GM20000 (cell line): ENCODE measurements at regions not wholly inside any gene's neighbourhood (a gene's known extent, or its start where the extent isn't known, plus 50 kb on each side); places are given as distances from the start of the nearest gene placed in this dataset.

ENCODE experiments used
- DNase-seq: peaks from one replicate; pipeline ENCODE4 v3.0.0; 2012; ENCODE audit warnings: low spot score
- CTCF ChIP-seq: IDR thresholded peaks from 2 replicates; pipeline ENCODE4 v1.5.1; 2012; ENCODE audit warnings: mild to moderate bottlenecking, control low read depth; ENCODE audit errors: extremely low read depth, missing control alignments

- no peak for DNase-seq
- TF ChIP-seq CTCF = no peak
Observed at GRCh38 chr4:180637616-180638015, 1605.6 kb upstream of the TENM3 start.

- no peak for TF ChIP-seq CTCF
- no peak for DNase-seq
Observed at GRCh38 chr4:180640193-180640592, 1603.0 kb upstream of the TENM3 start.

GRCh38 chr4:180641495-180641894 is 1601.7 kb upstream of the TENM3 start:
- no peak for TF ChIP-seq CTCF
- no peak for DNase-seq

GRCh38 chr4:180642732-180643131 is 1600.5 kb upstream of the TENM3 start:
- DNase-seq = no peak

GRCh38 chr4:180650273-180650672 is 1592.9 kb upstream of the TENM3 start:
- TF ChIP-seq CTCF = no peak
- DNase-seq = no peak

More at GRCh38 chr4:180642732-180643131, 1600.5 kb upstream of the TENM3 start:
- no peak for TF ChIP-seq CTCF

- TF ChIP-seq CTCF = no peak
- DNase-seq = no peak
Observed at GRCh38 chr4:180652533-180652932, 1590.7 kb upstream of the TENM3 start.

- DNase-seq = no peak
- no peak for TF ChIP-seq CTCF
Observed at GRCh38 chr4:180655886-180656285, 1587.3 kb upstream of the TENM3 start.
